ENCODE measurements at regions not wholly inside any gene's neighbourhood (a gene's known extent, or its start where the extent isn't known, plus 50 kb on each side); places are given as distances from the start of the nearest gene placed in this dataset.

DNA sequence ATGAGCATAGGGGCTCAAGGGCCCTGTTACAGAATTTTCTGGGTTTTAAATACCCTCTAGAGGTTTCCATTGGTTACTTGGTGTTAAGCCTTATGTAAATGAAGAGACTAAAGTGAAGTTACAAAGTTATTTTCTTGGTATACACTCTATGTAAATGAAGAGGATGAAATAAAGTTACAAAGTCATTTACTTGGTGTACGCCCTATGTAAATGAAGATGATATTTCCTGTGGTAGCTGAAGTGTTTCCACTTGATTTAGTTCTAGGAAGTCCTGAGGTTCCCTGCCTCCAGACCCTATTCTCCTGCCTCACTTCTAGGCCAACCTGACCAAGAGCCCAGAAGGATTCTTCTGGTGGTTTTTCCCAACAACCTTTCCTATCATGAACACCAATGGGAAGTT, 126.1 kb downstream of the SPTSSA start:
- TF ChIP-seq CTCF (IDR thresholded peaks at IDR 0.05) = no peak
- no peak for TF ChIP-seq POLR2A (IDR thresholded peaks at IDR 0.05)
- Histone ChIP-seq H3K9me3 (no peaks in the 10 kb centered on the region), H3K27me3 (no peaks in the 10 kb centered on the region), H3K27ac (no peak overlapping the region), H3K4me1 (peaks cover 0 to 7% (median 1%) of the 10 kb centered on the region in 12 donors), H3K36me3 (no peaks in the 10 kb centered on the region), H3K4me3 (no peak overlapping the region)
- ATAC-seq = no peak
- intact Hi-C loops (cut with DNase I) = loop anchor here in 3 of 10 donors (10.0 kb wide), 1 partner anchor 159 kb away; no protein-coding TSS in a partner anchor
- 86 to 96% (median 91%) methylated on average over 1 of the region's 1 CpG for WGBS, 4 donors
- no peak for DNase-seq

GRCh38 chr14:34334329-34334728, 127.7 kb downstream of the SPTSSA start:
- H3K36me3 ChIP-seq = no peaks in the 10 kb centered on the region
- TF ChIP-seq POLR2A (IDR thresholded peaks at IDR 0.05) = no peak
- TF ChIP-seq CTCF (IDR thresholded peaks at IDR 0.05) = no peak
- no peak overlapping the region for H3K27ac ChIP-seq
- intact Hi-C loops (cut with DNase I) = loop anchor here in 6 of 10 donors (5.0 to 10.0 kb wide), 3 partner anchors 160 to 203 kb away; partner anchors contain the start of gene EAPP (in 1 of the 6)
- H3K9me3 ChIP-seq = no peaks in the 10 kb centered on the region
- no peaks in the 10 kb centered on the region for H3K27me3 ChIP-seq
- H3K4me3 ChIP-seq = no peak overlapping the region
- peaks cover 0 to 7% (median 1%) of the 10 kb centered on the region in 12 donors for H3K4me1 ChIP-seq
- ATAC-seq (no peak), DNase-seq (peak in 1 of 5 donors; percentile 12)

- 56 to 63% (median 58%) methylated on average over 9 of the region's 9 CpGs for WGBS, 4 donors
- intact Hi-C loops (cut with DNase I) = loop anchor here in 8 of 10 donors (2.0 to 10.0 kb wide), 5 partner anchors 163 to 205 kb away; partner anchors contain the start of gene EAPP (in 1 of the 8)
Observed at GRCh38 chr14:34331728-34332623, 130.1 kb downstream of the SPTSSA start.

More at GRCh38 chr14:34331728-34332623, 130.1 kb downstream of the SPTSSA start:
- no peak overlapping the region for H3K4me3 ChIP-seq
- H3K4me1 ChIP-seq = peaks cover 0 to 7% (median 1%) of the 10 kb centered on the region in 12 donors
- no peaks in the 10 kb centered on the region for H3K36me3 ChIP-seq
- TF ChIP-seq CTCF (IDR thresholded peaks at IDR 0.05) = peak; percentile 58 to 86 (median 73)
- no peak for TF ChIP-seq POLR2A (IDR thresholded peaks at IDR 0.05)
- peak; percentile 40 to 70 (median 53) for DNase-seq
- H3K9me3 ChIP-seq = no peaks in the 10 kb centered on the region
- no peaks in the 10 kb centered on the region for H3K27me3 ChIP-seq
- peak; percentile 53 to 89 (median 82) for ATAC-seq
- H3K27ac ChIP-seq = no peak overlapping the region

Measured in heart left ventricle (tissue), 16 donors.